SK-N-SH treated with all-trans-retinoic acid at 6 μM for 48 hours (cell line): ENCODE measurements at regions not wholly inside any gene's neighbourhood (a gene's known extent, or its start where the extent isn't known, plus 50 kb on each side); places are given as distances from the start of the nearest gene placed in this dataset.

Experiments used
- CSDC2 ChIP-seq: fragments of 250-450 bp; sonication (Bioruptor Pico); IDR thresholded peaks from 2 replicates; pipeline ENCODE4 v1.5.0; 2020; ENCODE audit warnings: mild to moderate bottlenecking, moderate library complexity
- ZFP3 ChIP-seq: fragments of 250-450 bp; sonication (Bioruptor Pico); IDR thresholded peaks from 2 replicates; pipeline ENCODE4 v1.5.0; 2020; ENCODE audit warnings: mild to moderate bottlenecking, moderate library complexity

- no peak for TF ChIP-seq ZFP3
- TF ChIP-seq CSDC2 = no peak
Measured at GRCh38 chr4:169818063-169818679, 60.4 kb upstream of the HPF1 start.
